ENCODE measurements at regions not wholly inside any gene's neighbourhood (a gene's known extent, or its start where the extent isn't known, plus 50 kb on each side); places are given as distances from the start of the nearest gene placed in this dataset.

GRCh38 chr15:77810130-77810571 is 177.4 kb upstream of the LINGO1 start:
- Histone ChIP-seq H3K9me3 (no peaks in the 10 kb centered on the region), H3K4me1 (ENCODE audit: control insufficient read depth in 1 of 2, insufficient read depth in 1 of 2, low read depth in 1 of 2, low read length in 1 of 2) (no peaks in the 10 kb centered on the region), H3K36me3 (no peaks in the 10 kb centered on the region), H3K27ac (no peak overlapping the region), H3K4me3 (ENCODE audit: low read depth in 1 of 2, low read length in 1 of 2) (no peak overlapping the region), H3K27me3 (peaks cover 14% of the 10 kb centered on the region)
- TF ChIP-seq CTCF (IDR thresholded peaks at IDR 0.05) = no peak

- no peak for TF ChIP-seq CTCF (IDR thresholded peaks at IDR 0.05)
- H3K36me3 ChIP-seq = no peaks in the 10 kb centered on the region
- H3K4me1 ChIP-seq (ENCODE audit: control insufficient read depth in 1 of 2, insufficient read depth in 1 of 2, low read depth in 1 of 2, low read length in 1 of 2) = no peaks in the 10 kb centered on the region
- H3K27me3 ChIP-seq = peaks cover 8% of the 10 kb centered on the region
- no peaks in the 10 kb centered on the region for H3K9me3 ChIP-seq
- no peak overlapping the region for H3K27ac ChIP-seq
- H3K4me3 ChIP-seq (ENCODE audit: low read depth in 1 of 2, low read length in 1 of 2) = no peak overlapping the region
These were observed 176.0 kb upstream of the LINGO1 start for GRCh38 chr15:77808581-77809177.

- Histone ChIP-seq H3K27ac (no peak overlapping the region), H3K9me3 (no peaks in the 10 kb centered on the region), H3K4me3 (ENCODE audit: low read depth in 1 of 2, low read length in 1 of 2) (no peak overlapping the region), H3K4me1 (ENCODE audit: control insufficient read depth in 1 of 2, insufficient read depth in 1 of 2, low read depth in 1 of 2, low read length in 1 of 2) (no peaks in the 10 kb centered on the region), H3K27me3 (peaks cover 2% of the 10 kb centered on the region), H3K36me3 (no peaks in the 10 kb centered on the region)
- TF ChIP-seq CTCF (IDR thresholded peaks at IDR 0.05) = no peak
These were observed 175.4 kb upstream of the LINGO1 start for GRCh38 chr15:77808075-77808474.

GRCh38 chr15:77807611-77808010 is 174.9 kb upstream of the LINGO1 start:
- Histone ChIP-seq H3K4me3 (ENCODE audit: low read depth in 1 of 2, low read length in 1 of 2) (no peak overlapping the region), H3K36me3 (no peaks in the 10 kb centered on the region), H3K27ac (no peak overlapping the region), H3K27me3 (no peaks in the 10 kb centered on the region), H3K9me3 (no peaks in the 10 kb centered on the region), H3K4me1 (ENCODE audit: control insufficient read depth in 1 of 2, insufficient read depth in 1 of 2, low read depth in 1 of 2, low read length in 1 of 2) (no peaks in the 10 kb centered on the region)
- no peak for TF ChIP-seq CTCF (IDR thresholded peaks at IDR 0.05)

GRCh38 chr15:77807115-77807514 is 174.4 kb upstream of the LINGO1 start:
- Histone ChIP-seq H3K36me3 (no peaks in the 10 kb centered on the region), H3K4me3 (ENCODE audit: low read depth in 1 of 2, low read length in 1 of 2) (no peak overlapping the region), H3K9me3 (no peaks in the 10 kb centered on the region), H3K4me1 (ENCODE audit: control insufficient read depth in 1 of 2, insufficient read depth in 1 of 2, low read depth in 1 of 2, low read length in 1 of 2) (no peaks in the 10 kb centered on the region), H3K27me3 (no peaks in the 10 kb centered on the region), H3K27ac (no peak overlapping the region)
- TF ChIP-seq CTCF (IDR thresholded peaks at IDR 0.05) = no peak

Measured in neutrophil (primary cell).